Mammary epithelial cell (primary cell): ENCODE measurements at regions not wholly inside any gene's neighbourhood (a gene's known extent, or its start where the extent isn't known, plus 50 kb on each side); places are given as distances from the start of the nearest gene placed in this dataset.

ENCODE experiments used
- EZH2 ChIP-seq: IDR thresholded peaks from 2 replicates; pipeline ENCODE4 v1.6.1; 2012; ENCODE audit warnings: low read length, inconsistent platforms, borderline replicate concordance
- TF ChIP-seq, protein P1 (sequence below), 2 donors: IDR thresholded peaks in 1 of 2; conservative IDR thresholded peaks in 1 of 2; 2 replicates each; pipeline ENCODE4 v1.5.1; 2011 to 2012; ENCODE audit warnings: inconsistent platforms in 2 of 2, low read length in 2 of 2, mild to moderate bottlenecking in 2 of 2, control low read depth in 1 of 2, low read depth in 1 of 2; ENCODE audit not compliant: insufficient read depth in 1 of 2; ENCODE audit errors: extremely low read depth in 1 of 2

DNA sequence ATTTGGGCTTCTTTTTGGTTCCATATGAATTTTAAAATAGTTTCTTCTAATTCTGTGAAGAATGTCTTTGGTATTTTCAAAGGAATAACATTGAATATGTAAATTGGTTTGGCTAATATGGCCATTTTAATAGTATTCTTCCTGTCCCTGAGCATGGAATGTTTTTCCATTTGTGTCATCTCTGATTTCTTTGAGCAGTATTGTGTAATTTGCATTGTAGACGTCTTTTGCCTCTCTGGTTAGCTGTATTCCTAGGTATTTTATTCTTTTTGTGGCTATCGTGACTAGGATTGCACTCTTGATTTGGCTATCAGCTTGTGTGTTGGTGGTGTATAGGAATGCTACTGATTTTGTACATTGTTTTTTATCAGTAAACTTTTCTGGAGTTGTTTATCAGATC, 601.9 kb downstream of the SNAPC1 start:
- TF ChIP-seq EZH2: no peak
- TF ChIP-seq, protein P1, sequence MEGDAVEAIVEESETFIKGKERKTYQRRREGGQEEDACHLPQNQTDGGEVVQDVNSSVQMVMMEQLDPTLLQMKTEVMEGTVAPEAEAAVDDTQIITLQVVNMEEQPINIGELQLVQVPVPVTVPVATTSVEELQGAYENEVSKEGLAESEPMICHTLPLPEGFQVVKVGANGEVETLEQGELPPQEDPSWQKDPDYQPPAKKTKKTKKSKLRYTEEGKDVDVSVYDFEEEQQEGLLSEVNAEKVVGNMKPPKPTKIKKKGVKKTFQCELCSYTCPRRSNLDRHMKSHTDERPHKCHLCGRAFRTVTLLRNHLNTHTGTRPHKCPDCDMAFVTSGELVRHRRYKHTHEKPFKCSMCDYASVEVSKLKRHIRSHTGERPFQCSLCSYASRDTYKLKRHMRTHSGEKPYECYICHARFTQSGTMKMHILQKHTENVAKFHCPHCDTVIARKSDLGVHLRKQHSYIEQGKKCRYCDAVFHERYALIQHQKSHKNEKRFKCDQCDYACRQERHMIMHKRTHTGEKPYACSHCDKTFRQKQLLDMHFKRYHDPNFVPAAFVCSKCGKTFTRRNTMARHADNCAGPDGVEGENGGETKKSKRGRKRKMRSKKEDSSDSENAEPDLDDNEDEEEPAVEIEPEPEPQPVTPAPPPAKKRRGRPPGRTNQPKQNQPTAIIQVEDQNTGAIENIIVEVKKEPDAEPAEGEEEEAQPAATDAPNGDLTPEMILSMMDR (conservative IDR thresholded peaks at IDR 0.05 in 1 of 2, IDR thresholded peaks at IDR 0.05 in 1 of 2; ENCODE audit: extremely low read depth in 1 of 2, insufficient read depth in 1 of 2, low read depth in 1 of 2, low read length in 2 of 2): no peak
